ENCODE measurements at regions not wholly inside any gene's neighbourhood (a gene's known extent, or its start where the extent isn't known, plus 50 kb on each side); places are given as distances from the start of the nearest gene placed in this dataset.

DNA sequence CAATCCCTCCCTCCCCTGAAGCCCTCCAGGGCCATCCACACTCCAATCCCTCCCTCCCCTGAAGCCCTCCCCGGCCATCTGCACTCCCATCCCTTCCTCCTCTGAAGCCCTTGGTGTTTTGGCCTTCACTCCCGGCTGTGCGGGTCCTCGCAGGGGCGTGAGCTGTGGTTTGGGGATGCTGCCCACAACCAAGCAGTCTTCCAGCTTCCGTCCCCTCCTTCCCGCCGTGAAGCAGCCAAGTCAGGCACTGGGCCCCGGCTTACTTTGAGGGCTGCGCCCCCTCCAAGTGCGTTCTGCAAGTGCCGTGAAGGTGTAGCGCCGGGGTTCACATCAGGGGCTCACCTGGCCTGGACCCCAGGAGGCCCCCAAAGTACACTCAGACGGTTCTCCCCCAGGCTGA, 335.9 kb downstream of the BRD1 start:
- Histone ChIP-seq H2AFZ (ENCODE audit: insufficient read depth, low read depth, low read length, poor library complexity, severe bottlenecking) (no peak overlapping the region), H3K9ac (ENCODE audit: low read length) (no peak overlapping the region), H3K9me3 (ENCODE audit: control extremely low read depth in 1 of 3, control insufficient read depth in 2 of 3, insufficient read depth in 1 of 3, low read length in 2 of 3) (peaks cover 0 to 3% (median 2%) of the 10 kb centered on the region in 3 donors), H3K36me3 (replicated peaks in 1 of 2; ENCODE audit: control extremely low read depth in 1 of 2, control insufficient read depth in 1 of 2, extremely low read depth in 1 of 2, insufficient read depth in 2 of 2, low read length in 1 of 2) (no peaks in the 10 kb centered on the region), H3K79me2 (ENCODE audit: control insufficient read depth, insufficient read depth, low read length) (no peaks in the 10 kb centered on the region), H3K27ac (ENCODE audit: low read length in 2 of 2) (no peak overlapping the region), H3K27me3 (replicated peaks in 1 of 4; ENCODE audit: control extremely low read depth in 1 of 4, control insufficient read depth in 3 of 4, insufficient read depth in 4 of 4, low read length in 3 of 4) (no peaks in the 10 kb centered on the region), H4K20me1 (ENCODE audit: control insufficient read depth, insufficient read depth, low read length, poor library complexity, severe bottlenecking) (no peaks in the 10 kb centered on the region), H3K4me1 (ENCODE audit: control insufficient read depth in 2 of 2, insufficient read depth in 2 of 2, low read length in 2 of 2) (no peaks in the 10 kb centered on the region), H3K4me2 (replicated peaks; ENCODE audit: low read depth, low read length, poor library complexity, severe bottlenecking) (no peak overlapping the region), H3K4me3 (ENCODE audit: control extremely low read depth in 1 of 5, extremely low read depth in 1 of 5, insufficient read depth in 1 of 5, low read depth in 2 of 5, low read length in 4 of 5) (no peak overlapping the region)
- TF ChIP-seq, protein P1, sequence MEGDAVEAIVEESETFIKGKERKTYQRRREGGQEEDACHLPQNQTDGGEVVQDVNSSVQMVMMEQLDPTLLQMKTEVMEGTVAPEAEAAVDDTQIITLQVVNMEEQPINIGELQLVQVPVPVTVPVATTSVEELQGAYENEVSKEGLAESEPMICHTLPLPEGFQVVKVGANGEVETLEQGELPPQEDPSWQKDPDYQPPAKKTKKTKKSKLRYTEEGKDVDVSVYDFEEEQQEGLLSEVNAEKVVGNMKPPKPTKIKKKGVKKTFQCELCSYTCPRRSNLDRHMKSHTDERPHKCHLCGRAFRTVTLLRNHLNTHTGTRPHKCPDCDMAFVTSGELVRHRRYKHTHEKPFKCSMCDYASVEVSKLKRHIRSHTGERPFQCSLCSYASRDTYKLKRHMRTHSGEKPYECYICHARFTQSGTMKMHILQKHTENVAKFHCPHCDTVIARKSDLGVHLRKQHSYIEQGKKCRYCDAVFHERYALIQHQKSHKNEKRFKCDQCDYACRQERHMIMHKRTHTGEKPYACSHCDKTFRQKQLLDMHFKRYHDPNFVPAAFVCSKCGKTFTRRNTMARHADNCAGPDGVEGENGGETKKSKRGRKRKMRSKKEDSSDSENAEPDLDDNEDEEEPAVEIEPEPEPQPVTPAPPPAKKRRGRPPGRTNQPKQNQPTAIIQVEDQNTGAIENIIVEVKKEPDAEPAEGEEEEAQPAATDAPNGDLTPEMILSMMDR (IDR thresholded peaks at IDR 0.05), result no peak
- no peak for TF ChIP-seq EZH2 (IDR thresholded peaks at IDR 0.05; ENCODE audit: borderline replicate concordance, insufficient read depth, low read depth, low read length, poor library complexity, severe bottlenecking)
- Mint-ChIP-seq H3K4me3 (no peak overlapping the region), H3K27ac (no peak overlapping the region), H3K4me1 (no peaks in the 10 kb centered on the region), H3K9me3 (ENCODE audit: insufficient read depth) (no peaks in the 10 kb centered on the region), H3K27me3 (no peaks in the 10 kb centered on the region)
- CTCF ChIA-PET, result no interaction called here
- intact Hi-C loops (cut with micrococcal nuclease), result no loop called here
- POLR2A ChIA-PET, result no interaction called here
- 94% methylated on average over 15 of the region's 15 CpGs for WGBS (ENCODE audit: insufficient coverage)
- DNase-seq (no peak), ATAC-seq (ENCODE audit: low read depth) (no peak)

DNA sequence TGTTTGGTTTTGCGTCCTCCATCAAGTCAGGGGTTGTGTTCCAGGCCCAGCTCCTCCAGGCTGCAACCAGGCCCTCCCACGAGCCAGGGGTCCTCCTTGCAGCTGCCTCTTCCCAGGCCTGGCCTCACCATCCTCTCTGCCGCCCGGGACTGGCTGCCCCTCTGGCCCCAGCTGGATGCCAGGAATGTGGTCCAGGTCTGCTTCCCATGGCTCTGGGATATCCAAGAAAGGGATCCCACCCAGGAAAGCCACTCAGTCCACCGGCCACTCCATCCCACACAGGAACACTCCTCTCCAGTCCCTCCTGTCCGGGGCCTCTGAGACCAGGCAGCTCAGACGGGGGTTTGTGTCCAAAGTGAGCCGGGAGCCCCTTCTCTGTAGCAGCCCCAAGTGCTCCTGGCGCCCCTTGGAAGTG, 336.4 kb downstream of the BRD1 start:
- intact Hi-C loops (cut with micrococcal nuclease), result no loop called here
- H3K27me3 ChIP-seq (replicated peaks in 1 of 4; ENCODE audit: control extremely low read depth in 1 of 4, control insufficient read depth in 3 of 4, insufficient read depth in 4 of 4, low read length in 3 of 4), result no peaks in the 10 kb centered on the region
- CTCF ChIA-PET, result no interaction called here
- H3K36me3 ChIP-seq (replicated peaks in 1 of 2; ENCODE audit: control extremely low read depth in 1 of 2, control insufficient read depth in 1 of 2, extremely low read depth in 1 of 2, insufficient read depth in 2 of 2, low read length in 1 of 2), result no peaks in the 10 kb centered on the region
- H3K9ac ChIP-seq (ENCODE audit: low read length), result no peak overlapping the region
- ATAC-seq (ENCODE audit: low read depth), result no peak
- POLR2A ChIA-PET, result no interaction called here
- H4K20me1 ChIP-seq (ENCODE audit: control insufficient read depth, insufficient read depth, low read length, poor library complexity, severe bottlenecking), result no peaks in the 10 kb centered on the region
- no peak for TF ChIP-seq EZH2 (IDR thresholded peaks at IDR 0.05; ENCODE audit: borderline replicate concordance, insufficient read depth, low read depth, low read length, poor library complexity, severe bottlenecking)
- TF ChIP-seq, protein P1 (IDR thresholded peaks at IDR 0.05), result no peak
- H2AFZ ChIP-seq (ENCODE audit: insufficient read depth, low read depth, low read length, poor library complexity, severe bottlenecking), result no peak overlapping the region
- no peak overlapping the region for H3K4me3 ChIP-seq (ENCODE audit: control extremely low read depth in 1 of 5, extremely low read depth in 1 of 5, insufficient read depth in 1 of 5, low read depth in 2 of 5, low read length in 4 of 5)
- Mint-ChIP-seq H3K9me3 (ENCODE audit: insufficient read depth) (no peaks in the 10 kb centered on the region), H3K4me1 (no peaks in the 10 kb centered on the region), H3K27ac (no peak overlapping the region), H3K4me3 (no peak overlapping the region), H3K27me3 (no peaks in the 10 kb centered on the region)
- no peaks in the 10 kb centered on the region for H3K4me1 ChIP-seq (ENCODE audit: control insufficient read depth in 2 of 2, insufficient read depth in 2 of 2, low read length in 2 of 2)
- H3K9me3 ChIP-seq (ENCODE audit: control extremely low read depth in 1 of 3, control insufficient read depth in 2 of 3, insufficient read depth in 1 of 3, low read length in 2 of 3), result peaks cover 0 to under 1% (median under 1%) of the 10 kb centered on the region in 3 donors
- no peak overlapping the region for H3K4me2 ChIP-seq (replicated peaks; ENCODE audit: low read depth, low read length, poor library complexity, severe bottlenecking)
- 87% methylated on average over 9 of the region's 9 CpGs for WGBS (ENCODE audit: insufficient coverage)
- no peak overlapping the region for H3K27ac ChIP-seq (ENCODE audit: low read length in 2 of 2)
- no peak for DNase-seq
- no peaks in the 10 kb centered on the region for H3K79me2 ChIP-seq (ENCODE audit: control insufficient read depth, insufficient read depth, low read length)
